GM19328 (cell line): ENCODE measurements at regions not wholly inside any gene's neighbourhood (a gene's known extent, or its start where the extent isn't known, plus 50 kb on each side); places are given as distances from the start of the nearest gene placed in this dataset.
"Not testable (repeated sequence)": the region's sequence is repeated elsewhere in the genome, so short reads cannot be mapped to it uniquely, and the experiment has no call there.

ENCODE experiments used
- ATAC-seq: cut with Tn5 transposase; IDR thresholded peaks from one replicate; pipeline ENCODE4 v1.9.1; 2021; ENCODE audit warnings: mild to moderate bottlenecking, moderate library complexity; ENCODE audit not compliant: unreplicated experiment

DNA sequence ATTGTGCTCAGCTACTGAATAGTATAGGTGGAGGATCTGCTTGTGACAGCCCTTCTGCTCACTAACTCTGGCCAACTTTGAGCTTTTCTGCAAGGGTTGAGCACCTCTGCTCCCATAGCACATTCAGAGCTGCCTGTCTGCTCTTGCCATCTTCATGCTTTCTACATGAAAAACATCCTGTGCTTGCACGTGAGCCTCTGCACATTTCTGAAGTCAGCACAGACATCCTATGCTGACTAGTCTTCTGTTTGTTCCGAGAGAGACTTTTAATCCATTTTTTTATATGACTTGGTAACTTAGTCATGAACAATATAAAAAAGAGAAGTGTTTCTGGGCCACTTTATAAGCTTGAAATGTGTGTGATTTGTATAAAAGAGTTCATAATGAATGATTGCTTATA is 969.3 kb downstream of the TMTC2 start:
- ATAC-seq, result no peak

DNA sequence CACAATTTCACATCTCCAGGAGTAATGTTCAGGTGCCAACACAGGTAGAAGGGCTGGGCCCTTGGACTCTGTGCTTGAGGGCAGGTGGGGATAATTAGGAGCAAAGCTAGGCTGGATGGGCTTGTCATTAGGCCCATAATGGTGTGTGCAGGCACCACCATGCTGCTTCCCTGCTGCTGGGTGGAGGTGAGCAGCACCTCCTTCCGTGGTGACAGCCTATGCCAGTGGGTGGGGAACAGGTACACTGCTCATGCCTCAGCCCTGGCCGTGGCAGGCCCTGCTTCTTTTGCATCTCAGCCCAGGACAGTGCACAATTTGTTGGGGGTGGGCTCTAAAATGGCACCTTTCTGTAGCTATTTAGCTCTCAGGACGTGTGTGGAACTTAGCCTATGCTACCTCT is 955.5 kb downstream of the TMTC2 start:
- no peak for ATAC-seq

DNA sequence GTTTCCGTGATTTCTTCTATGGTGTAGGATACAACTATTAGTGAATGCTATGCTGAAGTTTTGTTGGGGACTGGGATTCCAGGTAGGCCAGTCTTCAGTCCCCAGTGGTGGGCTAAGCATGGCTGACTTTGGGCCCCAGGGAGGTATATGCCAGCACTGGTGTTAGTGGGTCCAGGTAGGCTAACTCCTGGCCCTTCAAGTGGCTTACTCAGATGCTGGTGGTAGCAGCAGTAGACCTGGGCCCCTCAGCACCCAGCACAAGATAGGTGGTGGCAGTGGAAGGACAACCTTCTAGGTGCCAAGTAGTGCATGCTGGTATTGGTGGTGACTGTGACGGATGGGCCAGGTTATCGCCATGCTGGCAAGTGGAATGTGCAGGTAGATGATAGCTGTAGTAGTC is 955.1 kb downstream of the TMTC2 start:
- ATAC-seq, result no peak

DNA sequence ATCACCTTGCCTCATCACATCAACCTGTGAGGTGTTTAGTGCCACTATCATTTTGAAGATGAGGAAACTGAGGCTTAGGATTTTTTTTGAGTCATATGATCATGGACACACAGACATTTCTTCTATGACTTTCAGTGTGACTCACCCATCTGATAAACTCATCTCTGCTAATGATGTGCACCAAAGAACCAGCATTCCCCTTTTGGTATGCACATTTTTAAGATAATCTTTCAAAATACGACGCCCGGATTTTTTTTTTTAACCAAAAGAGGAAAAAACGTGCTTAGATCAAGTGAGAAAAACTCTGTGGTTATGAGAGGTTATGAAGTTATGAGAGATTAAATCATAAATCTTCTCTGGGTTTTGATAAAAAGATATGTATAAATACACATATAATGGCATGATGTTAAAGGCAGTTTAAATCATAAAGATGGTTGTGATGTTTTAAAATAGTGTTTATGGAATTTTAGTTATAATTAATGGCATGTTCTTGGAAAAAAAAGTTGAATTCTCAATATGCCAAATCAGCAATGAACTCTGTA is 948.1 kb downstream of the TMTC2 start:
- no peak for ATAC-seq

DNA sequence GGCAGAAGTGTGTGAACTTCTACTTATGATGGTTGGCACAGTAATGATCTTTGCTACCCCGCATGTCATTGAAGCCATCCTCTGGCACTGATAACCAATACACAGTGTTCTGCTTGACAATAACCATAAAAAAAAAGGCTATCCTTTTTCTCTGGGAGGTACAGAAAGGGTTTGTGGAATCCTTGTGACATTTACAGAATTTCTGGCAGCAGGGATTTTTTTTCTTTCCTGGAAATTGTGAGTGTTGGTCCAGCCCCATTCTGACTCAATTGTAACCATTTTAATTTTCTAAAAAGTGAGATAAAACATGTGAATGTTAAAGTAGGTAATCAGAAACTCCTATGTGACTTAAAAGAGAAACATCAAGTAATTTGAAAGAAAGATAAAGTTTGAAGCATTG is 943.8 kb downstream of the TMTC2 start:
- ATAC-seq, result no peak

DNA sequence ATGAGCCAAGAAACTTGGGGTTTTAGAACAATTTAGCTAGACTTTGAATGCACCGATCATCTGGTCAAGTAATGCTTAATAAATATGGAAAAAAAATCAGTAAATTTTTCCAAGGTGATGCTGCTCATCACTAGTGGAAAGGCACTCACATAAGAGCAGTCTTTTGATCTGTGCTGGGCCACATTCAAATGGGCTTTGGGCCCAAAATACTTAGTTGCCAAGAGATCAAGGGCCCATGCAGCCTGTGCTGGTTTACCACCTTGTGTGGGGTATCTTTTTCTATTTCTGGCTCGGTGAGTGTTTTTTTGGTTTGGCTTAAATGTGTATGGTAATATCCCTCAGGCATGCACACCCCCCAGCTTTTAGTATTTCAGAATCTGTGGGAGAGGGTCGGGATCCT is 943.2 kb downstream of the TMTC2 start:
- no peak for ATAC-seq

DNA sequence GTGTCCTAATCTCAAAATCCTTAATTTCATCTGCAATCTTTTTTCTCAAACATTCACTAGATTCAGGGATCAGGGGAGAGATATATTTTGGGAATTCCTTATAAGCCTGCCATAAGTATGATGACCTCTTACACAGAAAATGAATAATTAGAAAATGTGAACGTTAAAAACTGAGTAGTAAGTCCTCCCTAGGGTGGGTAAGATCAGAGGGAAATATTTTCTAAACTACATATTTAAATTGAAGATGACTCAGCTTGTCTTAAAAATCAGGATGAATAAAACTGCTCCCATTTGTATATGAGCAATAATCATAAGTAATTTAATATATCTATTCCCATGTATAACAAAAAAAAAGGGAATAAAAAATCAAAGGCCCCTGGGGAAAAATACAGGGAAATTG is 935.5 kb downstream of the TMTC2 start:
- no peak for ATAC-seq

DNA sequence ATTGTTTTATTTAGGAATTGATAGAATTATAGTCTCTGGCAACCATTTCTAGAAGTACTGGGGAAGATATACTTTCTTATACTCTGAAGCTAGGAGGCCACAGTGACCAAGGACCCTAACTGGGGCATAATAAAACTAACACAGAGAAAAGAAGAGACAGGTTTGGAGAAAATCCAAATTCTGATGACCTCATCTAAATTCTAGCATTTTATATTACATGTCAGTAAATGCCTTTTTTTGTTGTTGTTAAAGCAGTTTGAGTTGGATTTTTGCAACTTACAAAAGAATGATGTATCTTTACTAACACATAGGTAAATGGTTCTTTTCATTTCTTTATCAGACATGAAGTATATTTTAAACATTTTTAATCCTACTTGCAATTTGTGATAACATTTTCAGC is 933.3 kb downstream of the TMTC2 start:
- ATAC-seq, result no peak

DNA sequence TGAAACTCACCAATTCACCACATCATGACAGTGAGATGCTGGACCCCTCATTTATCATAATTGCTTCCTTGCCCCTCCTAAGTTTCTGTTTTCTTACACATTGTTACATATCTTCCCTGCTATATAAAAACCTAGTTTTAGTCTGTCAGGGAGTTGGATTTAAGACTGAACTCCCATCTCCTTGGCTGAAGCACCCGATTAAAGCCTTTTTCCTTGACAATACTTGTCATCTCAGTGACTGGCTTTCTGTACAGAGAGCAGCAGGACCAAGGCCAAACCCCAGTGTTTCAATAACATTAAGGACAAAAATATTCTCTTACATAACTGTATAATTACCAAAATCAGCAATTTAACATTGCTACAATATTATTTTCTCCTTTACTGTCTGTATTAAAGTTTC is 928.4 kb downstream of the TMTC2 start:
- no peak for ATAC-seq

DNA sequence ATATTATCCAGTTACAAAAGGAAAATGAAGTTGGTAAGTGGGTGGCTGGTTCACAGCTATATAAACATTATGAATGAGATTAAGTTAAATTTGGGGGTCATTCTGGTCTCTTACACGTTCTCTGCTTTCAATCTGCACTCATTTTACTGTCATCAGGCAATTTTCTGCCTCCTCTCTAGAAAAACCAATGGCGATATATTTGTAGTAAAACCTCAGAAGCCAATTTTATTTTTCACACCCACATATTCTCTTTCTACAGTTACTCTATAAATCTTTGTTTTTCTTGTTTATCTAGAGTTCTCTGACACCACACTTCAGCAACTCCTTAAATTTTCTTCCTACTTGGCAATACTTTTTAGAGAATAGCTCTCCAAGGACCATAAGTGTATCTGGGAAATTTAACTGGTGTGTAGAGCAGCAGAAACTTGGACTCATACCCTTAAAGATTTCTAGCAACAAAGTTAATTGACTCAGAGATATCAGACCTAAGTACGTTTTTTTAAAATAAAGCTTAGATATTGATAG is 926.9 kb downstream of the TMTC2 start:
- ATAC-seq, result no peak

DNA sequence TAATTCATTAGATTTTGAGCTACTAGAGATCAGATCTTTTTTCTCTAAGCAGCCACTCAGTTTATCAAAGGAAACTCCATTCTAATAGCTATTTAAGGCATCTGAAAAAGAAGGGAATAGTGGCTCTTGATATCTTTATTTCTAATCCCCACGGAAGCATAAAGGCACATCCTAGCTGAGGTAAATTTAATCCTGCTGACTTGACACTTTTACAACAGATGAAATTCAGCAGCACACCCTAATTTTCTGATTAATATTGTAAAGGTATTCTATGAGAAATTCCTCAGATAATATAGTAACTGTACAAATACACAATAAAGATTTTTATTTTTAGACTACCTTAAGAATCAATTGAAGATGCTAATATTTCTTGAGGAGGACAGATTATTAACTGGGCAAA is 916.4 kb downstream of the TMTC2 start:
- ATAC-seq, result no peak

DNA sequence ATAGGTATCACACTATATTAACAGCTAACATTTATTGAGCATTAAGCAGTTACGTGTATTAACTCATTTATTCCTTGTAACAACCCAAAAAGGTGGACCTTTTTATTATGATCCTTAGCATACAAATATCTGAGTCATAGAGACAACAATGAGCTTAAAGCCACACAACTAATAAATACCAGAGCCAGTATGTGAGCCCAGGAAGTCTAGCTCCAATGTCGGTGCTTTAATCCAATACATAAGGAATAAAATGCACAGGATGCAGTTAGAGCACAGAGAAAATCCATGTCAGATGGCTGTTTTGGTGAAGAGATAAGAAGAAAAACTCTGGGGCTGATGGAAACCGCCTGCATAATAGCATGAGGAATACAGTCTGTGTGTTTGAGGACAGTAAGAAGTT is 888.6 kb downstream of the TMTC2 start:
- no peak for ATAC-seq

DNA sequence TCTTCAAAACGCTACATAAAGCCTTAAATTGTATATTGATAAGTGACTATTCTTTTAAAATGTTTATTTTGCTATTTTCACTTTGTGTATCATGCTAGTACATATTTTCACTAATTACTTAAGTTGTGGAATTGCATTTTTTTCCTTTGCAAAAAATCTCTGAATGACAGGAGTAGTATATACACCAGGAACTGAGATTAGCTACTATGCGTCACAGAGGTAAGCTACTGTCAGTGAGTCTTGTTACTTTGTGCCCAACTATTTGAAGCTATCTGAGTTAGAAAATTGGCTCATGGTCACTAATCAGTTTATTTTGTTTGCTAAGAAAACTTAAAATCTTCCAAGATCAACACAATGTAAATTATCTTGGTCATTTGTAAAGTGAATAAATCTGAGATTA is 887.4 kb downstream of the TMTC2 start:
- ATAC-seq, result no peak

DNA sequence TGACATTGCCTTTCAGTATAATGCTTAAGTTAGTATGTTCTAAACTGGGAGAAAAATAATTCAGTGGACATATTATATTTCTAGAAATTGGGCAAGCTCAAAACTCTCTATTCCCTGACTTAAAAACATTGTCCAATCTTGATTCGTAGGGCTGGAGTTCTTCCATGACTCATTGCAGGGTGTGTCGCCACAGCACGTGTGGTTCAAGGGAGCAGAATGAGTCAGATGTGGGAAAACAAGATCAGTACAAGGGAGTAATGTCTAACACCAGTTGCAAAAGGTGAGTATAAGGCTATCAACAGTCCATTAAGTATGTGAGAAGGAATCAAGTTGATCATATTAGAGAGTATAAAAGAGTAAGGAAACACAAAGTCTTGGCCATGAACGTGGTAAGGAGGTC is 887.0 kb downstream of the TMTC2 start:
- ATAC-seq, result no peak

DNA sequence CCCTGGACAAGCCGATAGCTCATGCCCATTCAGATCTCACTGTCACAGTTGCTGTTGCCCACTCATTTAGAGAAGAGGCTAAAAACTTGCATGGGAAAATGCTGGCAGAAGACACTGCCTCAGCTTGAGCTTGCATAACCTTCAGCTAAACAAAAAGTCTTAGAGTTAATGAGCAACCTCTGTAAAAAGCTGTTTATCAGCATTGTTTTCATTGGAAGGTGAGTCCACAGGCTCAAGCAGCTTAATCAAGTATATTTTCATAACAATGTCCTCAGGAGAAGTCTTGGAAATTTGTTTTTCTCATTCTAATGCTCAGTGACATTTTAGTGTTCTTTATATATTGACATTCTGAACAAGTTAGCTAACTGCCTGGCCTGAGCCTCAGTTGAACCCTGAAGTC is 872.9 kb downstream of the TMTC2 start:
- ATAC-seq, result no peak

DNA sequence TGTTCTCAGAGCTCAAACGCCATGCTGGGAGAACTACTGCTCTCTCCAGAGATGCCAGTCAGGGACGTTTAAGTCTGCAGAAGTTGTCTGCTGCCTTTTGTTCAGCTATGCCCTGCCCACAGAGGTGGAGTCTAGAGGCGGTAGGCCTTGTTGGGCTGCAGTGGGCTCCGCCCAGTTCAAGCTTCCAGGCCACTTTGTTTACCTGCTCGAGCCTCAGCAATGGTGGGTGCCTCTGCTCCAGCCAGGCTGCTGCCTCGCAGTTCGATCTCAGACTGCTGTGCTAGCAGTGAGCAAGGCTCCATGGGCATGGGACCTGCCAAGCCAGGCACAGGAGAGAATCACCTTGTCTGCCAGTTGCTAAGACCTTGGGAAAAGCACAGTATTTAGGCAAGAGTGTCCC is 869.3 kb downstream of the TMTC2 start:
- ATAC-seq, result not testable (repeated sequence)

DNA sequence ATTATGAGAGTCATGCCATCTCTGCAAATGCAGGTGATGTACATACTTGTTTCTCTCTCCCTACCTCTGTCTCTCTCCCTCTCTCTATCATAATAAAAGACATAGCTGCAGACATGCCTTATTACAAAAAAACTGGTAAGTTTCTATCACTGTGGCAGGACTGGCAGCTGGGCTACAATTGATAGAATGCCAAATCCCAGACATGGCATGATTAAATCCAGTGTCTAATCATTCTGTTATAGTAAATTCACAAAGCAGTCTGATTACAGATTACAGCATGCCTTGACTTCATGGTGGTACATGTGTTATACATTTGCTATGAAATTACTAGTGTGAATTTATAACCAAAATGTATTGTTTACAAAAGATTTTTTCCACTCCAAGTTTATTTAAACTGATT is 854.7 kb downstream of the TMTC2 start:
- ATAC-seq, result no peak

DNA sequence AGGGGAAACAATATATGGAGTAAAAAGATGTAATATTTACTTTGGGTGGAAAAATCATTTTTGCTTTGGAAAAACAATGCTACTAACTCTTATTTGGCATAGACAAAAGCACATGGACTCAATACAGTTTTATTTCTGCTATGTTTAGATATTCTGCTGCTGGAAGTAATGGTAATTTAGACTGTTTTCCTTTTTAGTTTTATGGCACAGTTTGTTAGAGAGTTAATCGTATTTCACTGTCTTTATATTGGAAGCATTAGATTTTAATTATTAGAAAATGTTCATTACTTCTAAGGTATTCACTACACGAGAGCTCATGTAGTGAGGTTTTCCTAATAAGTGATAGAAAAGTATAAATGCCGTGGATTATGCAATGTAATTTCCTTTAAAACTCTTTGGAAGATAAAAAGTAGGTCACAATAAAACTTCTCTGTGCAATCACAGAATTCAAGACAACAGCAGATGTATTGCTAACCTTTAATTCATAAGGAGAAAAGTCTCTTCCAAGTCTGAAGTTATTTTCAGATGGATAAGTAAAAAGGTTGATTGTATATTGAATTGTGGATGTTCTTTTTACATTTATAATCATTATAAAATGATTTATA is 851.8 kb downstream of the TMTC2 start:
- no peak for ATAC-seq

DNA sequence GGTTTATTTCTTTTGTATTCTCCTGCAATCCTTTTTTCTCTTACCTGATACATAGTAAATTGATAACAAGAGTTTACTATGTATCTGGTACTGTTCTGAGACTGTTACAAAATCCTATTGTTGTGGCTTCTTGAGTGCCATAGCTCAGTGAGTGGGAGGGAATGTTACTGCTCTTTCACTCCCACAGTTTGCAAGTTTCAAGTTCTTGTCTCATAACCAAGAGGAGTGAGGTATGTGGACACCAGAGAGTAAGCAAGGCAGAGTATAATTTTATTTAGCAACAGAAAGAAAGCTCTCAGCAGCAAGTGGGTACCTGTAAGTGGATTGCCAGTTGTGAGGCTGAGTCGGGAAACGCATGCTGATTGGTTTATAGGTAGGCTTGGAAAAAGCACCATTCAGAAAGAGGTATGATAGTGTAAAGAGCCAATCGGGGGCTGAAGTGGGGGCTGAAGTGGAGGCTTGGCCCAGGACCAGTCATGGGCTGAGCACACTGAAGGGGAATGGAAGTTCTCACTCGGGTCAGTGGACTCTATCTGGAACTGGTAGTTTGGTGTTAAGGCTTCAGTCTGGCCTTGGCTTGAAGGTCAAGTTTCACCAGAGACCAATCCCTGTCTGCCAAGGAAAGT is 850.8 kb downstream of the TMTC2 start:
- no peak for ATAC-seq

DNA sequence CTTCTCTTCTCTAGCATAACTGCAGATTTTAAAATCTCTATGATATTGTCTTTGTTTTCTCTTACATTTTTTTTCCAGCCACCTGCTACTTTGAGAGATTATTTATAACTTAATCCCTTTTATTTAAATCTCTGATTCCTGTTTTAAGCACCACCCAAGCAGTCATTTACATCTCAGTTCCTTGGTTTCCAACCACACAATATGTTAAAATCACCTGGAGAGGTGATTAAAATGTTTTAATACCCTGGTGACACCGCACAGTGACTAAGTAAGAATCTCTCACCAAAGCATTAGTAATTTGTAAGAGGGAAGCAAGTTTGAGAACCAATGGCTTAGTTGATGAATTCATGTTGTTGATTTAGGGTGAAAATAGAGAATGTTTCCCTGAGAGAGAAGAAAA is 849.8 kb downstream of the TMTC2 start:
- ATAC-seq, result no peak

DNA sequence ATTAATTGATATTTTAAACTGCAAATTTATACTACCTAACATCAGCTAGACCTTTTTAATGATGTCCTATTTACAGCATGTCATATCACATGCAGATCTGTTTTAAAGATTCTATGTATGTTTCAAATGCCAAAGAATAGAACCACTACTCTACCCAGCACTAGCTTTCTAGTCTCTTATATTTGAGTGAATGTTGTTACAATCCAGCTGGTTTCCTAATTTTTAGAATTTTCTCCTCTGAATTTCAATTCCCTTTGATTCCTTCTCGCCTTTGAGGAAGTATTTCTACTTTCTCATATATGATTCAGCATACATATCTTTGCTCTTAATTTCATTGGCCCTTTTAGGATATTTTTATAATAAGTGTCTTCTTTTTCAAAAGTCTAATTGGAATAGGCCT is 841.9 kb downstream of the TMTC2 start:
- ATAC-seq, result no peak

DNA sequence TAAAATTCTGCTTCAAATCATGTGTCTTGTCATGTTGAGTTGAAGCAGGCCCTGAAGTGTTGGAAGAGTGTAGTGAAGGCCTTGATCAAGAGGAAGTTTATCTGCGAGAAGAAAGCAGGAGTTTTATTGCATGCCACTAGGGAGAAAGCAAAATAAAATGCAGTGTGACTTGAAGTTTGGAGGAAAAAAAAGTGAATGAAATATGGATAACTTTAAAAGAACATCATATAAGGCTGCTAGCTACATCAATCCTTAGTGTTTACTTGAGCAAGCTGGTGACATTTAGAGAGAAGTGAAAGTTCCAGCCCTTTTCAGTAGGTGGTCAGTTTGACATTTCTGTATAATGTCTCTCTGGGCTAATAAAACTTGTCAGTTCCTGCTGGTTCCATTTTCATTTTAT is 841.1 kb downstream of the TMTC2 start:
- ATAC-seq, result no peak
